SU-DHL-6 (cell line): ENCODE measurements at regions not wholly inside any gene's neighbourhood (a gene's known extent, or its start where the extent isn't known, plus 50 kb on each side); places are given as distances from the start of the nearest gene placed in this dataset.
"Not testable (repeated sequence)": the region's sequence is repeated elsewhere in the genome, so short reads cannot be mapped to it uniquely, and the experiment has no call there.

Experiments
- H2AFZ ChIP-seq: fragments of 200-600 bp; sonication (generic); 2 replicates; pipeline ENCODE4 v1.6.1; 2014; ENCODE audit warnings: low read depth, mild to moderate bottlenecking, moderate library complexity, mixed read lengths, antibody characterized with exemption, low read length; ENCODE audit not compliant: severe bottlenecking
- H3F3A ChIP-seq: fragments of 200-600 bp; shearing (Covaris generic); 2 replicates; pipeline ENCODE4 v1.6.0; 2016; ENCODE audit warnings: antibody characterized with exemption, mild to moderate bottlenecking; ENCODE audit not compliant: insufficient read depth
- H3K27ac ChIP-seq: fragments of 200-600 bp; sonication (generic); 2 replicates; pipeline ENCODE4 v1.5.1; 2016; ENCODE audit warnings: low read depth, mild to moderate bottlenecking, low read length, moderate library complexity, mixed read lengths
- H3K27me3 ChIP-seq: fragments of 200-600 bp; sonication (generic), shearing (Covaris generic); 2 replicates; pipeline ENCODE4 v1.6.0; 2014; ENCODE audit warnings: mild to moderate bottlenecking, low read length
- H3K36me3 ChIP-seq: fragments of 200-600 bp; sonication (generic); 2 replicates; pipeline ENCODE4 v1.6.1; 2014; ENCODE audit warnings: mild to moderate bottlenecking, low read length, mixed read lengths
- H3K4me2 ChIP-seq: fragments of 300-600, 200-600 bp; shearing (Covaris generic), sonication (generic); 2 replicates; pipeline ENCODE4 v1.6.0; 2014; ENCODE audit warnings: low read length, low read depth, mild to moderate bottlenecking; ENCODE audit not compliant: poor library complexity, severe bottlenecking
- H3K4me3 ChIP-seq: fragments of 200-600 bp; sonication (generic); 2 replicates; pipeline ENCODE4 v1.5.1; 2014; ENCODE audit warnings: antibody characterized with exemption, low read length, mild to moderate bottlenecking, mixed read lengths; ENCODE audit not compliant: insufficient read depth, poor library complexity, severe bottlenecking
- H3K79me2 ChIP-seq: fragments of 200-600 bp; sonication (generic); 2 replicates; pipeline ENCODE4 v1.6.1; 2014; ENCODE audit warnings: mild to moderate bottlenecking, low read length, moderate library complexity; ENCODE audit not compliant: insufficient read depth
- H3K9ac ChIP-seq: fragments of 200-600 bp; sonication (generic); 2 replicates; pipeline ENCODE4 v1.7.0; 2014; ENCODE audit warnings: mild to moderate bottlenecking, low read length
- H3K9me2 ChIP-seq: fragments of 200-600 bp; sonication (generic); replicated peaks from 2 replicates; pipeline ENCODE4 v1.6.1; 2014; ENCODE audit warnings: low read length; ENCODE audit not compliant: insufficient read depth
- H3K9me3 ChIP-seq: fragments of 200-600 bp; sonication (generic); 2 replicates; pipeline ENCODE4 v1.6.1; 2014; ENCODE audit warnings: low read length, mixed read lengths; ENCODE audit not compliant: insufficient read depth
- H4K20me1 ChIP-seq: fragments of 200-600 bp; sonication (generic); 2 replicates; pipeline ENCODE4 v1.6.1; 2014; ENCODE audit warnings: low read depth, mild to moderate bottlenecking, antibody characterized with exemption, low read length, moderate library complexity, mixed read lengths
- CTCF ChIP-seq: fragments of 200-600 bp; sonication (generic); IDR thresholded peaks from one replicate; pipeline ENCODE4 v1.5.1; 2017; ENCODE audit warnings: antibody characterized with exemption, mild to moderate bottlenecking, low read length, moderate library complexity; ENCODE audit not compliant: insufficient read depth, poor library complexity, severe bottlenecking
- EZH2phosphoT487 ChIP-seq: fragments of 200-600 bp; sonication (generic), shearing (Covaris generic); conservative IDR thresholded peaks from 2 replicates; pipeline ENCODE4 v1.6.1; 2018; ENCODE audit warnings: mild to moderate bottlenecking, antibody characterized with exemption, low read length, moderate library complexity, mixed read lengths

- Histone ChIP-seq H3K9me3 (no peaks in the 10 kb centered on the region), H3K9ac (no peak overlapping the region), H3K27me3 (no peaks in the 10 kb centered on the region), H3K36me3 (no peaks in the 10 kb centered on the region), H3K9me2 (no peaks in the 10 kb centered on the region), H3K27ac (no peak overlapping the region), H3K79me2 (no peaks in the 10 kb centered on the region), H3K4me2 (no peak overlapping the region), H3F3A (no peaks in the 10 kb centered on the region), H2AFZ (no peak overlapping the region), H4K20me1 (no peaks in the 10 kb centered on the region), H3K4me3 (no peak overlapping the region)
- TF ChIP-seq CTCF (no peak), EZH2phosphoT487 (no peak)
Measured at GRCh38 chr4:17236686-17237085, 275.2 kb downstream of the QDPR start.

DNA sequence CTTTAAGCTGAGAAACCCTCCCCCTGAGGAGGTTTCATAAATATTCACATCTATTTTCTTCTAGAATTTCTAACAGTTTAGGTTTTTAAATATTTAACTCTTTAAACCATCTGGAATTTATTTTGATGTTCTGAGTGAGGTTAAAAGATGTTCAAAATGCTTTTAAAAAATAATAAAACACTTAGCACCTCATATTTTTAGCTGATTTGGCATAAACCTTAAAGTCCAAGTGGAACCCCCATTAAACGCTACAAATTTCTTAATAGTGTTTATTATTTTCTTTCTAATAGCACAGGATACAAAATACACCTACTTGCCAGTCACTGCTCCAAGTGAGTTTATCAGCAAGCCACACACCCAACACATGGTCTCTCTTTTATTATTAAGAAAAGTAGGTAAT lies 277.2 kb downstream of the QDPR start:
- TF ChIP-seq EZH2phosphoT487 (no peak), CTCF (no peak)
- Histone ChIP-seq H3F3A (no peaks in the 10 kb centered on the region), H3K9me3 (no peaks in the 10 kb centered on the region), H3K9me2 (no peaks in the 10 kb centered on the region), H3K4me3 (no peak overlapping the region), H2AFZ (no peak overlapping the region), H3K9ac (no peak overlapping the region), H3K79me2 (no peaks in the 10 kb centered on the region), H3K36me3 (no peaks in the 10 kb centered on the region), H3K27ac (no peak overlapping the region), H3K27me3 (no peaks in the 10 kb centered on the region), H3K4me2 (no peak overlapping the region), H4K20me1 (no peaks in the 10 kb centered on the region)

DNA sequence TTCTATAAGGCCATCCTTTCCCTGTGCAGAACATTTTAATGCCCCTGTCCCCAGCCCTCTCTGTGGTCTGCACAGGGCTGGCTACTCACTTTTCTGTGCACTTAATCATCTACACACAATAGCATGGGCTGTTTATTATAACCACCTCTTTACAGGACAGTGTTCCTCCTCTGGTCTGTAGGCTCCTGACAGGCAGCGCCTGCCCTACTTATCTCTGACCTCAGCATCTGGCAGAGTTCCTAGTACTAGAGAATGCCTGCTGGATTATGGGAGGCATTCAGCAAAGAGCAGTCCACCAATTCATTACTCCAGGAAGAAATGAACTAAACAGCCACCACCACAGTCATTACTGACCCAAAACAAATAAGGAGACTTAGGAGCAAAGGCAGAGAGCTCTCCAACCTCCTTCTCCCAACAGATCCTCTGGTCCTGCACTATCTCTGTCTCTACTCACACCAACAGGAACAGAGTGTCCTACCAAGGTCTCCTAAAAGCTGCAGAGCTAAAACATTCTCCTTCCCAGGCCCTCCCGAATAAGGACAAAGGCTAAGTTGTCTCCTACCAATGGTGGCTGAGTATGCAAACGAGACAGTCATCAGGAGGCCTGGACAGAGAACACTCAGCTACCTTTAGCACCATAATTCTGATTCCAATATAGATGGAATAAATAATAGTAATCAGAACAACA lies 279.2 kb downstream of the QDPR start:
- no peaks in the 10 kb centered on the region for H4K20me1 ChIP-seq
- no peak overlapping the region for H3K4me3 ChIP-seq
- no peaks in the 10 kb centered on the region for H3K9me2 ChIP-seq
- no peak overlapping the region for H3K4me2 ChIP-seq
- H3K27ac ChIP-seq = no peak overlapping the region
- no peak overlapping the region for H2AFZ ChIP-seq
- H3K9me3 ChIP-seq = no peaks in the 10 kb centered on the region
- TF ChIP-seq CTCF = no peak
- TF ChIP-seq EZH2phosphoT487 = no peak
- H3K79me2 ChIP-seq = no peaks in the 10 kb centered on the region
- no peaks in the 10 kb centered on the region for H3K36me3 ChIP-seq
- H3K9ac ChIP-seq = no peak overlapping the region
- H3K27me3 ChIP-seq = no peaks in the 10 kb centered on the region
- H3F3A ChIP-seq = no peaks in the 10 kb centered on the region

GRCh38 chr4:17231880-17232475 lies 279.9 kb downstream of the QDPR start:
- not testable (repeated sequence) for H3K4me3 ChIP-seq, H3K9me2 ChIP-seq, H3F3A ChIP-seq, H3K4me2 ChIP-seq, H3K36me3 ChIP-seq, H3K79me2 ChIP-seq, H2AFZ ChIP-seq, H4K20me1 ChIP-seq, H3K9me3 ChIP-seq, H3K9ac ChIP-seq, H3K27me3 ChIP-seq, H3K27ac ChIP-seq
